Mucosa of descending colon (tissue), 3 donors: ENCODE measurements at regions not wholly inside any gene's neighbourhood (a gene's known extent, or its start where the extent isn't known, plus 50 kb on each side); places are given as distances from the start of the nearest gene placed in this dataset.
A peak's percentile ranks its signal among the peaks of the same experiment; 100 is the strongest.

Experiments used
- ATAC-seq: fragments of 200-7000 bp; cut with Tn5 transposase; one replicate; pipeline ENCODE4 v1.9.1; 2020; ENCODE audit warnings: mild to moderate bottlenecking, moderate library complexity
- DNase-seq, 3 donors: peaks; one replicate each; pipeline ENCODE4 v3.0.0-alpha.2; 2020
- H3K36me3 ChIP-seq: fragments of 200-600 bp; one replicate; pipeline ENCODE4 v1.8.0; 2021; ENCODE audit warnings: low read depth, mild to moderate bottlenecking
- H3K4me1 ChIP-seq: fragments of 200-600 bp; one replicate; pipeline ENCODE4 v1.8.0; 2021; ENCODE audit warnings: low read depth, mild to moderate bottlenecking
- H3K4me3 ChIP-seq: fragments of 200-600 bp; one replicate; pipeline ENCODE4 v1.8.0; 2021; ENCODE audit warnings: mild to moderate bottlenecking
- H3K9me3 ChIP-seq: fragments of 200-600 bp; one replicate; pipeline ENCODE4 v1.8.0; 2021; ENCODE audit warnings: mild to moderate bottlenecking
- CTCF ChIP-seq: fragments of 200-600 bp; IDR thresholded peaks from one replicate; pipeline ENCODE4 v1.8.0; 2022; ENCODE audit warnings: antibody characterized with exemption, mild to moderate bottlenecking
- intact Hi-C, 2 donors: fragments of 100-400 bp; cut with DNase I in 1 of 2; cut with micrococcal nuclease in 1 of 2; formaldehyde crosslinking; loops; one replicate each; pipeline versions ENCODE4 v1.11.0 to v1.11.1; 2022; cut with DNase I, micrococcal nuclease
- donor health status: DM: no; HTN: no; CAD: no; lungs with moderate emphysema.
- donor health status: DM: no; HTN: no; CAD: no.
- donor health status: DM: no; HTN: yes; CAD: no.

GRCh38 chr3:72054976-72055375 is 270.0 kb upstream of the PROK2 start:
- no peak for TF ChIP-seq CTCF
- intact Hi-C loops: no loop called here
- Histone ChIP-seq H3K9me3 (no peaks in the 10 kb centered on the region), H3K36me3 (no peaks in the 10 kb centered on the region), H3K4me1 (no peaks in the 10 kb centered on the region), H3K4me3 (no peak overlapping the region)
- DNase-seq (no peak), ATAC-seq (peak; percentile 36)

- Histone ChIP-seq H3K9me3 (no peaks in the 10 kb centered on the region), H3K4me1 (no peaks in the 10 kb centered on the region), H3K36me3 (no peaks in the 10 kb centered on the region), H3K4me3 (no peak overlapping the region)
- no peak for DNase-seq
- ATAC-seq: no peak
- no peak for TF ChIP-seq CTCF
- intact Hi-C loops: no loop called here
Measured at GRCh38 chr3:72052841-72053409, 268.0 kb upstream of the PROK2 start.

- no peak for ATAC-seq
- H3K36me3 ChIP-seq: no peaks in the 10 kb centered on the region
- H3K4me1 ChIP-seq: no peaks in the 10 kb centered on the region
- intact Hi-C loops: no loop called here
- TF ChIP-seq CTCF: no peak
- DNase-seq: no peak
- no peaks in the 10 kb centered on the region for H3K9me3 ChIP-seq
- H3K4me3 ChIP-seq: no peak overlapping the region
Measured at GRCh38 chr3:72050771-72051170, 265.8 kb upstream of the PROK2 start.

GRCh38 chr3:72050048-72050632 is 265.2 kb upstream of the PROK2 start:
- H3K4me1 ChIP-seq: no peaks in the 10 kb centered on the region
- H3K36me3 ChIP-seq: no peaks in the 10 kb centered on the region
- TF ChIP-seq CTCF: no peak
- H3K9me3 ChIP-seq: no peaks in the 10 kb centered on the region
- no peak overlapping the region for H3K4me3 ChIP-seq
- no peak for DNase-seq
- ATAC-seq: no peak
- intact Hi-C loops: no loop called here

GRCh38 chr3:72049300-72049699 is 264.4 kb upstream of the PROK2 start:
- Histone ChIP-seq H3K4me3 (no peak overlapping the region), H3K4me1 (no peaks in the 10 kb centered on the region), H3K36me3 (no peaks in the 10 kb centered on the region), H3K9me3 (no peaks in the 10 kb centered on the region)
- no peak for DNase-seq
- ATAC-seq: no peak
- no peak for TF ChIP-seq CTCF
- intact Hi-C loops: no loop called here

- Histone ChIP-seq H3K9me3 (no peaks in the 10 kb centered on the region), H3K4me1 (no peaks in the 10 kb centered on the region), H3K4me3 (no peak overlapping the region), H3K36me3 (no peaks in the 10 kb centered on the region)
- ATAC-seq (no peak), DNase-seq (no peak)
- intact Hi-C loops: no loop called here
- TF ChIP-seq CTCF: no peak
Measured at GRCh38 chr3:72048873-72049272, 263.9 kb upstream of the PROK2 start.
